ENCODE measurements at regions not wholly inside any gene's neighbourhood (a gene's known extent, or its start where the extent isn't known, plus 50 kb on each side); places are given as distances from the start of the nearest gene placed in this dataset.
"Not testable (repeated sequence)": the region's sequence is repeated elsewhere in the genome, so short reads cannot be mapped to it uniquely, and the experiment has no call there.

GRCh38 chr9:120338340-120338739 lies 241.6 kb downstream of the CDK5RAP2 start:
- DNase-seq (ENCODE audit: low spot score), result no peak
- in situ Hi-C loops (cut with HindIII; ENCODE audit: low sequenced_read_pairs), result no loop called here

DNA sequence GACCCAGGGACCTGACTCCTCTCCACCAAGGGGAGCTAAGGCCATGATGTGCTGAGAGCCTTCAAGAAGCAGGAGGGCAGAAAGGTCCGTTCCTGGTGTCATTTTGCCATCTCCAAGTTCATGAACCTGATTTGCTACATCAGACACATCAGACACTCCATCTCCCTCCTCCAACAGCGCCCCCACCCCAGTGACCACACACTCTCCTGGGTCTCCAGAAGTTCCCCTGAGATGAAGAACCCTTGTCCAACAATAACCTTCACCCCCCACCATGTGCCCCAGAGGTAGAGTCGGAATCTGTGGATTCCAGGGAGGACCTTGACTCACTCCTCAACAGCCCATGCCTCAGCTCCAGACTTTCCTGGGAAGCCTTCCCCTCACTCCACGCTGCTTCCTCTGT lies 242.8 kb downstream of the CDK5RAP2 start:
- DNase-seq (ENCODE audit: low spot score), result no peak
- in situ Hi-C loops (cut with HindIII; ENCODE audit: low sequenced_read_pairs), result no loop called here

- DNase-seq (ENCODE audit: low spot score), result no peak
- in situ Hi-C loops (cut with HindIII; ENCODE audit: low sequenced_read_pairs), result no loop called here
These were observed 243.2 kb downstream of the CDK5RAP2 start for GRCh38 chr9:120336753-120337090.

- in situ Hi-C loops (cut with HindIII; ENCODE audit: low sequenced_read_pairs), result no loop called here
- DNase-seq (ENCODE audit: low spot score), result peak; percentile 20
These were observed 243.8 kb downstream of the CDK5RAP2 start for GRCh38 chr9:120336021-120336752.

DNA sequence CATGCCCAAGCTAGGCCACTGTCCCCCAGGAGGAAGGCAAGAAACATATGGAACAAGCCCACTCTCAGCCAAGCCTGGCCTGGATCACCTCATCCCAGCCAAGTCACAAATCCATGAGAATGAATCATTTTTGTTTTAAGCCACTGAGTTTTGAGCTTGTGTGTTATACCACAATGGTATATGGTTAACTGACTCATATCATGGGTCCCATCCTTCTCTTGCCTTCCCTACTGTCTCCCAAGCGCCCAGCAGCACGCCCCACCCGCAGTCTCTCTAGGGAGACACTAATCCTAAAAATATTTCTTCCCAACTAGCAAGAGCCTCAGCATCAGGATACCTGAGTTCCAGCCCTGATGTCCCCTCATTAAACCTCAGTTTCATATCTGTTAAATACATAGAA lies 248.1 kb downstream of the CDK5RAP2 start:
- DNase-seq (ENCODE audit: low spot score), result no peak
- in situ Hi-C loops (cut with HindIII; ENCODE audit: low sequenced_read_pairs), result no loop called here

- in situ Hi-C loops (cut with HindIII; ENCODE audit: low sequenced_read_pairs), result no loop called here
- DNase-seq (ENCODE audit: low spot score), result no peak
These were observed 249.9 kb downstream of the CDK5RAP2 start for GRCh38 chr9:120330031-120330430.

GRCh38 chr9:120327322-120327721 lies 252.6 kb downstream of the CDK5RAP2 start:
- DNase-seq (ENCODE audit: low spot score), result no peak
- in situ Hi-C loops (cut with HindIII; ENCODE audit: low sequenced_read_pairs), result no loop called here

DNA sequence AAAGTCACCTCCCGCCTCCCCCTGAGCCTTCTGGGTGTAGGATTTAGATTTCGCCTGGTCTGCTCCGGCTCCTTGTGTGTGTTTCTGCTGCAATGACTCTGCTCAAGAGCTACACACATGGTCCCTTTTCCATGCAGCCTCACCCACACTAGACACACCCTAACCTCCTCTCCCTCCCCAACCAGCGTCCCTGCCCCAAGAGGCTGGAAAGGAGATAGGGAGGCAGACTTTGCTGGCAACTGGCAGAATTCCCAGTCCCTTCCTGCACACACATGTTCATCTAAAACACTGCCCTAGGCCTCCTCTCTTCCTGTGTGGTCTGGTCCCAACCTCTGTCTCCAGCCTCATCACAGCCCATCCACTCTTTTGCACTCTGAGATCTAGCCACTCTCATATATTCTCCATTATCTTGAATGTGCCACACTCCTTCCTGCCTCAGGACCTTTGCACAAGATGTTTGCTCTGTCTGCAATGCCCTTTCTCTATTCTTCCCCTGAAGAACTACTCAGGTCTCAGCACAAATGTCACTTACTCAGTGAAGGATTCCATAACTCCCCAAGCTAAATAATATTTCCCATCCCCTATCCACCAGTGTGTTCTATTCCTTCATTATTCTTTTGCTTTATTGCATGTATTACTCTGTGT lies 253.8 kb downstream of the CDK5RAP2 start:
- in situ Hi-C loops (cut with HindIII; ENCODE audit: low sequenced_read_pairs), result no loop called here
- DNase-seq (ENCODE audit: low spot score), result no peak

GRCh38 chr9:120324996-120325642 lies 254.8 kb downstream of the CDK5RAP2 start:
- DNase-seq (ENCODE audit: low spot score), result no peak
- in situ Hi-C loops (cut with HindIII; ENCODE audit: low sequenced_read_pairs), result no loop called here

GRCh38 chr9:120324461-120324860 lies 255.5 kb downstream of the CDK5RAP2 start:
- DNase-seq (ENCODE audit: low spot score), result no peak
- in situ Hi-C loops (cut with HindIII; ENCODE audit: low sequenced_read_pairs), result no loop called here

- DNase-seq (ENCODE audit: low spot score), result no peak
- in situ Hi-C loops (cut with HindIII; ENCODE audit: low sequenced_read_pairs), result no loop called here
These were observed 256.8 kb downstream of the CDK5RAP2 start for GRCh38 chr9:120323125-120323524.

DNA sequence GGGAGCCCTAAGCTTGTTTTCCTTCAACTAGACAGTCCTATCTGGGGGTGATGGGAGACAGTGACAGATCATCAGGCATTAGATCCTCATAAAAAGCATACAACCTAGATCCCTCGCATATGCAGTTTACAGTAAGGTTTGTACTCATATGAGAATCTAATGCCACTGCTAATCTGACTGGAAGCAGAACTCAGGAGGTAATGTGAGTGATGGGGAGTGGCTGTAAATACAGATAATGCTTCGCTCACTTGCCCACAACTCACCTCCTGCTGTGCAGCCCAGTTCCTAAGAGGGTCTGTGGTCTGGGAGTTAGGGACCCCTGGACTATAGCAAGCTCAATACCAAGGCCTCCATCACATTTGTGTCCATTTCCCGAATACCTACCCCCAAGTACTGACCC lies 260.5 kb downstream of the CDK5RAP2 start:
- in situ Hi-C loops (cut with HindIII; ENCODE audit: low sequenced_read_pairs), result no loop called here

GRCh38 chr9:120315154-120315553 lies 264.8 kb downstream of the CDK5RAP2 start:
- DNase-seq (ENCODE audit: low spot score), result no peak
- in situ Hi-C loops (cut with HindIII; ENCODE audit: low sequenced_read_pairs), result no loop called here

More for the DNA sequence above, 260.5 kb downstream of the CDK5RAP2 start:
- no peak for DNase-seq (ENCODE audit: low spot score)

GRCh38 chr9:120312031-120312430 lies 267.9 kb downstream of the CDK5RAP2 start:
- DNase-seq (ENCODE audit: low spot score), result no peak
- in situ Hi-C loops (cut with HindIII; ENCODE audit: low sequenced_read_pairs), result no loop called here

- in situ Hi-C loops (cut with HindIII; ENCODE audit: low sequenced_read_pairs), result no loop called here
- DNase-seq (ENCODE audit: low spot score), result no peak
These were observed 269.9 kb downstream of the CDK5RAP2 start for GRCh38 chr9:120310035-120310434.

DNA sequence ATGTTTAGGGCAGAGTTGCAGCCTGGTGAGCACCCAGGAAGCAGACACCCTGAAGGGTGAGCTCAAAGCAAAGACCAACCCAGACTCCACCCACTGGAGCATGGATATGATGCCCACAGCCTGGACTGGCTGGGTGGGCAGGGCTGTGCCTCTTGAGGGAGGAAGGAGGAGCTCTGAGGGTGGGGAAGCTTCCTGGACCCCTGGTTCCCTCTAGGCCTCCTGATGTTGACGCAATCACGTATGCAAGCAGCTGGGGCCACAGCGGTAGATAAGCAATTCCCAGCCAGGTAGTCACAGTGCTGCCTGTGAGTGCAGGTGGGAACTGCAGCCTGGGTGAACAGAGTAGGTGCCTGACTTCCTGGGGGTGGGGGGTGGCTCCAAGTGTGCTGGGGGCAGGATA lies 271.5 kb downstream of the CDK5RAP2 start:
- DNase-seq (ENCODE audit: low spot score), result no peak
- in situ Hi-C loops (cut with HindIII; ENCODE audit: low sequenced_read_pairs), result no loop called here

GRCh38 chr9:120307599-120307998 lies 272.4 kb downstream of the CDK5RAP2 start:
- DNase-seq (ENCODE audit: low spot score), result no peak

DNA sequence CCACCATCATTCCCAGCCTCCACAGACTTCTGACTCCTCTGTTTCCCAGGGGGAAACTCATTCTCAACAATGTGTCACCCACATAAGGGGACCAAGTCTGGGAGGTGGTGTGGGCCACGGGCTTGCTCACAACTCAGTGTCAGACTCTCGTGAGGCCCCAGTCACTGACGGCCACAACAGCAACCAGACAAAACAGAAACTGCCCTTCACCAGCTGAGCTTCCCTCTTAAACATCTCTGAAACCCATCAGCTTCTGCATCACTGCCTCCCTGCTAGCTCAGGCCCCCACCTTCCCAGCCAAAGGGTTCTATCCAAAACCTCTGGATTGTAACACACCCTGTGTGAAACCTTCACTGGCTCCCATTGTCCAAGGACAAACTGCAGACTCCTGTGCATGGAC lies 273.4 kb downstream of the CDK5RAP2 start:
- in situ Hi-C loops (cut with HindIII; ENCODE audit: low sequenced_read_pairs), result no loop called here

More at GRCh38 chr9:120307599-120307998, 272.4 kb downstream of the CDK5RAP2 start:
- in situ Hi-C loops (cut with HindIII; ENCODE audit: low sequenced_read_pairs), result no loop called here

GRCh38 chr9:120306088-120306487 lies 273.9 kb downstream of the CDK5RAP2 start:
- no peak for DNase-seq (ENCODE audit: low spot score)
- in situ Hi-C loops (cut with HindIII; ENCODE audit: low sequenced_read_pairs), result no loop called here

More for the DNA sequence above, 273.4 kb downstream of the CDK5RAP2 start:
- DNase-seq (ENCODE audit: low spot score), result no peak

- in situ Hi-C loops (cut with HindIII; ENCODE audit: low sequenced_read_pairs); DNase-seq (ENCODE audit: low spot score): not testable (repeated sequence)
These were observed 275.1 kb downstream of the CDK5RAP2 start for GRCh38 chr9:120304896-120305295.

Data from G401 (cell line).